GM18508 (cell line): ENCODE measurements at regions not wholly inside any gene's neighbourhood (a gene's known extent, or its start where the extent isn't known, plus 50 kb on each side); places are given as distances from the start of the nearest gene placed in this dataset.
"Not testable (repeated sequence)": the region's sequence is repeated elsewhere in the genome, so short reads cannot be mapped to it uniquely, and the experiment has no call there.

Source experiments
- ATAC-seq: cut with Tn5 transposase; IDR thresholded peaks from one replicate; pipeline ENCODE4 v1.9.1; 2021; ENCODE audit warnings: moderate number of reproducible peaks; ENCODE audit not compliant: insufficient read depth, unreplicated experiment

GRCh38 chr2:21379668-21380067 is 255.9 kb downstream of the TDRD15 start:
- not testable (repeated sequence) for ATAC-seq

GRCh38 chr2:21381421-21381820 is 257.7 kb downstream of the TDRD15 start:
- ATAC-seq, result no peak

GRCh38 chr2:21382701-21383520 is 259.1 kb downstream of the TDRD15 start:
- no peak for ATAC-seq

GRCh38 chr2:21386666-21387065 is 262.9 kb downstream of the TDRD15 start:
- ATAC-seq, result no peak

GRCh38 chr2:21392649-21393048 is 268.9 kb downstream of the TDRD15 start:
- no peak for ATAC-seq

GRCh38 chr2:21393173-21393572 is 269.4 kb downstream of the TDRD15 start:
- no peak for ATAC-seq

- no peak for ATAC-seq
These were observed 271.6 kb downstream of the TDRD15 start for GRCh38 chr2:21395366-21395765.

GRCh38 chr2:21396252-21396651 is 272.5 kb downstream of the TDRD15 start:
- ATAC-seq, result no peak

GRCh38 chr2:21401022-21401698 is 277.4 kb downstream of the TDRD15 start:
- ATAC-seq, result no peak

- ATAC-seq, result no peak
These were observed 280.4 kb downstream of the TDRD15 start for GRCh38 chr2:21404137-21404536.

- no peak for ATAC-seq
These were observed 281.3 kb downstream of the TDRD15 start for GRCh38 chr2:21404827-21405625.

GRCh38 chr2:21406386-21406785 is 282.6 kb downstream of the TDRD15 start:
- no peak for ATAC-seq

GRCh38 chr2:21406911-21407310 is 283.1 kb downstream of the TDRD15 start:
- ATAC-seq, result no peak

GRCh38 chr2:21407851-21408250 is 284.1 kb downstream of the TDRD15 start:
- no peak for ATAC-seq

GRCh38 chr2:21411741-21412140 is 288.0 kb downstream of the TDRD15 start:
- ATAC-seq, result no peak

GRCh38 chr2:21412944-21413443 is 289.2 kb downstream of the TDRD15 start:
- ATAC-seq, result no peak

- ATAC-seq, result no peak
These were observed 291.5 kb downstream of the TDRD15 start for GRCh38 chr2:21415234-21415633.

GRCh38 chr2:21416226-21416625 is 292.5 kb downstream of the TDRD15 start:
- ATAC-seq, result no peak

GRCh38 chr2:21418456-21418855 is 294.7 kb downstream of the TDRD15 start:
- no peak for ATAC-seq

- ATAC-seq, result no peak
These were observed 297.0 kb downstream of the TDRD15 start for GRCh38 chr2:21420553-21421335.
